Sigmoid colon (tissue), 6 donors: ENCODE measurements at regions not wholly inside any gene's neighbourhood (a gene's known extent, or its start where the extent isn't known, plus 50 kb on each side); places are given as distances from the start of the nearest gene placed in this dataset.

Experiments used
- DNase-seq: peaks from one replicate; pipeline ENCODE4 v3.0.0-alpha.2; 2019
- H3K27ac ChIP-seq, 4 donors: fragments of 200-600 bp; sonication (generic); one replicate each; pipeline ENCODE4 v1.5.1; 2016 to 2019; ENCODE audit warnings: mild to moderate bottlenecking in 1 of 4
- H3K27me3 ChIP-seq, 3 donors: fragments of 200-600 bp; sonication (generic); one replicate each; pipeline ENCODE4 v1.5.1; 2019; ENCODE audit warnings: mild to moderate bottlenecking in 1 of 3
- H3K36me3 ChIP-seq, 4 donors: fragments of 200-600 bp; sonication (generic); one replicate each; pipeline ENCODE4 v1.5.1; 2016 to 2019
- H3K4me1 ChIP-seq, 4 donors: fragments of 200-600 bp; sonication (generic); one replicate each; pipeline ENCODE4 v1.5.1; 2017 to 2019
- H3K4me3 ChIP-seq, 4 donors: fragments of 200-600 bp; sonication (generic); one replicate each; pipeline ENCODE4 v1.5.1; 2017 to 2019; ENCODE audit warnings: mild to moderate bottlenecking in 2 of 4, moderate library complexity in 1 of 4
- H3K9me3 ChIP-seq, 4 donors: fragments of 200-600 bp in 3 of 4; sonication (generic) in 3 of 4; one replicate each; pipeline versions ENCODE4 v1.5.1 to v1.6.1; 2013 to 2019
- CTCF ChIP-seq, 4 experiments: fragments of 450-650 bp in 3 of 4; fragments of 200-600 bp in 1 of 4; IDR thresholded peaks; one replicate each; pipeline ENCODE4 v1.5.1; 2016 to 2019; ENCODE audit warnings: antibody characterized with exemption in 4 of 4, mild to moderate bottlenecking in 3 of 4, moderate library complexity in 2 of 4
- EP300 ChIP-seq, 4 donors: sonication (generic); formaldehyde crosslinking; IDR thresholded peaks; one replicate each; pipeline ENCODE4 v1.6.1; 2017; ENCODE audit warnings: antibody characterized with exemption in 4 of 4
- POLR2A ChIP-seq, 2 donors: fragments of 450-650 bp; IDR thresholded peaks; one replicate each; pipeline ENCODE4 v1.6.1; 2016; ENCODE audit warnings: antibody characterized with exemption in 2 of 2, mild to moderate bottlenecking in 2 of 2, moderate library complexity in 2 of 2
- POLR2AphosphoS5 ChIP-seq, 4 donors: sonication (generic); formaldehyde crosslinking; IDR thresholded peaks; one replicate each; pipeline ENCODE4 v1.6.1; 2017; ENCODE audit warnings: antibody characterized with exemption in 4 of 4
- WGBS, 2 donors: extraction: QIAGEN DNeasy Blood & Tissue Kit; methylation state at CpG; one replicate each; pipeline ENCODE4 v1.1.7; 2013; 5-methylcytosine and 5-hydroxymethylcytosine counted together
- intact Hi-C: fragments of 100-400 bp; cut with DNase I; formaldehyde crosslinking; loops from one replicate; pipeline ENCODE4 v1.15.1; 2023
- donor health status: healthy with polysubstance abuse.
- donor health status: healthy.

DNA sequence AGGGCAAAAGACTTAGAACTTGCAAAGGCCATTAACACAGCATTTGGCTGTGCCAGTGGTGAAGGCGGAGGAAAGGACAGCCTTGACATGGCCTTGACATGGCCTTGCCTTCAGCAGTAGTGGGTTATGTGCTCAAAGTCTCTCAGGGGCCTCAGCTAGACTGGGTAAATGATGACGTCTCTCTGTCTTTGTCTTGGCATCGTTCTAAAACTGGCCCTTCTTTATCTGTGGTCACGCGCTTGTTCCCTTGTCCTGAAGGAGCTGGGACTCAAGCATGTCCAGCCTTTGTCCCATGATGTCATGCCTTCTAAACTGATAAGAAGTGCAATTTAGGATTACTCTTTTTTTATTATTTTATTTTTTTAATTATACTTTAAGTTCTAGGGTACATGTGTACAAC is 88.7 kb upstream of the ATP10B start:
- H3K4me3 ChIP-seq, result no peak overlapping the region
- H3K27ac ChIP-seq, result no peak overlapping the region
- intact Hi-C loops, result no loop called here
- TF ChIP-seq POLR2A (IDR thresholded peaks at IDR 0.05), result no peak
- no peak for TF ChIP-seq CTCF (IDR thresholded peaks at IDR 0.05)
- TF ChIP-seq POLR2AphosphoS5 (IDR thresholded peaks at IDR 0.05), result no peak
- TF ChIP-seq EP300 (IDR thresholded peaks at IDR 0.05), result no peak
- no peaks in the 10 kb centered on the region for H3K9me3 ChIP-seq
- H3K4me1 ChIP-seq, result no peaks in the 10 kb centered on the region
- WGBS, 2 donors, result 89 to 96% methylated on average over 5 of the region's 5 CpGs
- no peaks in the 10 kb centered on the region for H3K27me3 ChIP-seq
- no peaks in the 10 kb centered on the region for H3K36me3 ChIP-seq
- DNase-seq, result no peak

DNA sequence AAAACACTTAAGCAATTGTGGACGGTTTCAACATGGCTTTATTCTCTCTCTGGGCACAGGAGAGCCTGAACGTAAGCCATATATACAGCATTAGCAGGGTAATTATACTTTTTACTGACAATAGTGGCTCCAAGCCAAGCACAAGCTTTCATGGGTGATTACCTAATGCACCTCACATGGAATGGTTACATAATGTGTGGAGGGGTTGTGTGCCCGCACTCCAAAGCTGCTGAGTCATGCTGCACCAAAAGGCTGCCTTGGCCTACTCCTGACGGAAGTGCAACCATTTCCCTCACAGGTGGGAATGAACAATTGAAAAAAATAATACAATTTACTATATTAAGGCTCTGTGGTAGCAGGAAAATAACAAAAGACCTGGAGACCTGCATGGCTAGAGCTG is 86.5 kb upstream of the ATP10B start:
- peak in 2 of 4 donors; percentile 4 to 36 for TF ChIP-seq POLR2AphosphoS5 (IDR thresholded peaks at IDR 0.05)
- no peak for TF ChIP-seq EP300 (IDR thresholded peaks at IDR 0.05)
- TF ChIP-seq POLR2A (IDR thresholded peaks at IDR 0.05), result no peak
- TF ChIP-seq CTCF (IDR thresholded peaks at IDR 0.05), result no peak
- no peak overlapping the region for H3K27ac ChIP-seq
- no peak for DNase-seq
- 15 to 58% methylated on average over 4 of the region's 4 CpGs for WGBS, 2 donors
- H3K27me3 ChIP-seq, result no peaks in the 10 kb centered on the region
- no peaks in the 10 kb centered on the region for H3K36me3 ChIP-seq
- H3K4me3 ChIP-seq, result no peak overlapping the region
- intact Hi-C loops, result no loop called here
- H3K4me1 ChIP-seq, result no peaks in the 10 kb centered on the region
- no peaks in the 10 kb centered on the region for H3K9me3 ChIP-seq

DNA sequence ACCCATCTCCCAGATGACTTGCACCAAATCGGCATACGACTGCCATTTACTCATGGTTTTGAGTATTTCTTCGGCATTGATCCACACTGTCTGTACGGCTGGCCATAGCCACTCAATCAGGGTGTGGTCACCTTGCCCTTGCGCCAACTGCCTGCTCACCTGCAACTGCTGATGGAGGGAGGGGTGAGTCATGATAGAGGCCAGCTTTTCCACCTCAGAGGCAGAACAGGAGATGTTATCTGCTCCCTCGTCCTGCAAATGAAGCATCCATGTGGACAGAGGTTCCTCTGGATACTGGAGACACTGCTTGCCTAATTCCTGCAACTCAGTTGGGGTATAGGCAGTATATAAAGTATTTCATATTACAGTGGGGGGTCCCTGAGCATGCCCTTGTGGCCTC is 85.6 kb upstream of the ATP10B start:
- no peaks in the 10 kb centered on the region for H3K27me3 ChIP-seq
- 87 to 93% methylated on average over 6 of the region's 6 CpGs for WGBS, 2 donors
- H3K36me3 ChIP-seq, result no peaks in the 10 kb centered on the region
- intact Hi-C loops, result no loop called here
- no peak for DNase-seq
- no peaks in the 10 kb centered on the region for H3K4me1 ChIP-seq
- TF ChIP-seq POLR2AphosphoS5 (IDR thresholded peaks at IDR 0.05) (no peak), CTCF (IDR thresholded peaks at IDR 0.05) (no peak), EP300 (IDR thresholded peaks at IDR 0.05) (no peak), POLR2A (IDR thresholded peaks at IDR 0.05) (no peak)
- H3K4me3 ChIP-seq, result no peak overlapping the region
- H3K9me3 ChIP-seq, result no peaks in the 10 kb centered on the region
- H3K27ac ChIP-seq, result no peak overlapping the region

- no peak for DNase-seq
- Histone ChIP-seq H3K4me3 (no peak overlapping the region), H3K36me3 (no peaks in the 10 kb centered on the region), H3K9me3 (no peaks in the 10 kb centered on the region), H3K4me1 (no peaks in the 10 kb centered on the region), H3K27me3 (no peaks in the 10 kb centered on the region), H3K27ac (no peak overlapping the region)
- 91 to 92% methylated on average over 5 of the region's 5 CpGs for WGBS, 2 donors
- TF ChIP-seq POLR2A (IDR thresholded peaks at IDR 0.05) (no peak), POLR2AphosphoS5 (IDR thresholded peaks at IDR 0.05) (no peak), CTCF (IDR thresholded peaks at IDR 0.05) (no peak)
- intact Hi-C loops, result no loop called here
Measured at GRCh38 chr5:160935776-160936175, 83.8 kb upstream of the ATP10B start.

GRCh38 chr5:160931283-160931682 is 79.3 kb upstream of the ATP10B start:
- no peak for DNase-seq
- Histone ChIP-seq H3K9me3 (no peaks in the 10 kb centered on the region), H3K27ac (no peak overlapping the region), H3K36me3 (no peaks in the 10 kb centered on the region), H3K4me1 (peaks cover 0 to 7% (median 0%) of the 10 kb centered on the region in 4 donors), H3K4me3 (no peak overlapping the region), H3K27me3 (no peaks in the 10 kb centered on the region)
- TF ChIP-seq POLR2A (IDR thresholded peaks at IDR 0.05) (no peak), POLR2AphosphoS5 (IDR thresholded peaks at IDR 0.05) (no peak), EP300 (IDR thresholded peaks at IDR 0.05) (no peak), CTCF (IDR thresholded peaks at IDR 0.05) (no peak)
- intact Hi-C loops, result no loop called here
- WGBS, 2 donors, result 88% methylated on average over 2 of the region's 2 CpGs
